CD4-positive, CD25-positive, alpha-beta regulatory T cell (primary cell): ENCODE measurements at regions not wholly inside any gene's neighbourhood (a gene's known extent, or its start where the extent isn't known, plus 50 kb on each side); places are given as distances from the start of the nearest gene placed in this dataset.

Source experiments
- ATAC-seq, 2 donors: fragments of 150-1000 bp; cut with Tn5 transposase; one replicate each; pipeline ENCODE4 v1.10.0; 2021; ENCODE audit warnings: low read depth in 2 of 2, moderate number of reproducible peaks in 2 of 2, moderate library complexity in 1 of 2
- DNase-seq, 3 donors: peaks; one replicate each; pipeline versions ENCODE4 v3.0.0 to v3.0.0-alpha.2; 2012 to 2022; ENCODE audit warnings: mixed read lengths in 1 of 3
- H3K27ac ChIP-seq: one replicate; pipeline ENCODE4 v1.7.0; 2013; ENCODE audit warnings: mild to moderate bottlenecking, low read length; ENCODE audit not compliant: insufficient read depth, poor library complexity, severe bottlenecking
- H3K27me3 ChIP-seq: one replicate; pipeline ENCODE4 v1.7.0; 2013; ENCODE audit warnings: low read length; ENCODE audit not compliant: control insufficient read depth, insufficient read depth
- H3K36me3 ChIP-seq: one replicate; pipeline ENCODE4 v1.7.0; 2013; ENCODE audit warnings: mild to moderate bottlenecking, low read length, moderate library complexity; ENCODE audit not compliant: control insufficient read depth, insufficient read depth
- H3K4me1 ChIP-seq: 2 replicates; pipeline ENCODE4 v1.7.0; 2013; ENCODE audit warnings: mild to moderate bottlenecking, low read length; ENCODE audit not compliant: insufficient read depth, control insufficient read depth, poor library complexity, severe bottlenecking
- H3K4me3 ChIP-seq: one replicate; pipeline ENCODE4 v1.7.0; 2013; ENCODE audit warnings: low read depth, mild to moderate bottlenecking, low read length, moderate library complexity
- H3K9me3 ChIP-seq, 2 experiments: 1 replicate in 1 of 2; 2 replicates in 1 of 2; pipeline ENCODE4 v1.7.0; 2013; ENCODE audit warnings: low read length in 2 of 2, mild to moderate bottlenecking in 1 of 2, moderate library complexity in 1 of 2; ENCODE audit not compliant: control insufficient read depth in 2 of 2
- H3K27ac Mint-ChIP-seq, 3 donors: one replicate each; pipeline ENCODE4 v1.8.0; 2020 to 2022; ENCODE audit warnings: mild to moderate bottlenecking in 3 of 3, mixed read lengths in 3 of 3, moderate library complexity in 2 of 3
- H3K27me3 Mint-ChIP-seq: one replicate; pipeline ENCODE4 v1.8.0; 2022; ENCODE audit warnings: mild to moderate bottlenecking, mixed read lengths
- H3K36me3 Mint-ChIP-seq: one replicate; pipeline ENCODE4 v1.8.0; 2020; ENCODE audit warnings: mixed read lengths
- H3K4me1 Mint-ChIP-seq, 4 donors: one replicate each; pipeline ENCODE4 v1.8.0; 2020 to 2022; ENCODE audit warnings: mixed read lengths in 4 of 4, mild to moderate bottlenecking in 1 of 4
- H3K4me3 Mint-ChIP-seq, 4 donors: one replicate each; pipeline ENCODE4 v1.8.0; 2020 to 2022; ENCODE audit warnings: mild to moderate bottlenecking in 4 of 4, mixed read lengths in 4 of 4, moderate library complexity in 3 of 4
- H3K9me3 Mint-ChIP-seq, 7 donors: one replicate each; pipeline ENCODE4 v1.8.0; 2020 to 2022; ENCODE audit warnings: mixed read lengths in 7 of 7, mild to moderate bottlenecking in 3 of 7, moderate library complexity in 2 of 7

DNA sequence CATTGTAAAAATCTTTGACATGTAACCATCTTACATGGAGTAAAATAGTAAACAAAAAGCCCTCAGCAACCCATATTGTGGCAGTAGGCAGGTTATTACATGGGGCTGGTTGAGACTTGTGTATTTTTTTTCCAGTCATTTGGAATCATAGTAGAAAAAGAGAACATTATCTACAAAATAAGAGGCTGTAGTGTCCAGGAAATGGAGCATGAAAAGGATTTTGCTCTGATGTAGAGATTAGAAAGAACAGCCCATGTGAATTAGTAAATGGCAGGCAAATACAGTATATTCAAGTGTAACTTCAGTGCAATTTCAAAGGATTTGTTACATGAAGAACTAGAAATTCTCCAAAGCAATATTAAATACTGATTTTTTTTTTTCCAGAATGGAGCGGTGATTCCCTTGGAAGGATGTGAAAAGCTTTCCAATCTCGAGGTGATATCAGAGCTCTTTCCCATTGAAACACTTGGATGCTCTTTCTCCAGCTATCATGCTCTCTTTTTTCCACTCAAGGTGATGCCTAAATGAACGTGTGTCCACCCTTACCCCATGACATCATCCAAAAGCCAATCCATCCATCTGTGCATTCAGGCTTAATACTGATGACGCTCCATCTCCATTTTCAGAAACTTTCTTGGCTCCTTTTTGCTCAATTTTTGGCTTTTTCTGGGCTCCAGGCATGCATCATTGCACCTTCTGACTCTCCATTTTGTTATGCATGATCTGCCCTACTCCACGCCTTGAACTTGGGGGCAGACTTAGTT is 1034.7 kb downstream of the TYW1 start:
- Mint-ChIP-seq H3K36me3 (no peaks in the 10 kb centered on the region), H3K4me3 (no peak overlapping the region), H3K27ac (no peak overlapping the region), H3K27me3 (no peaks in the 10 kb centered on the region), H3K9me3 (peaks cover 3 to 23% (median 7%) of the 10 kb centered on the region in 7 donors), H3K4me1 (peaks cover 0 to 4% (median 0%) of the 10 kb centered on the region in 4 donors)
- no peaks in the 10 kb centered on the region for H3K4me1 ChIP-seq
- ATAC-seq (no peak), DNase-seq (no peak)
- no peaks in the 10 kb centered on the region for H3K36me3 ChIP-seq
- peaks cover 2 to 9% of the 10 kb centered on the region in 2 experiments for H3K9me3 ChIP-seq
- H3K4me3 ChIP-seq: no peak overlapping the region
- H3K27ac ChIP-seq: no peak overlapping the region
- no peaks in the 10 kb centered on the region for H3K27me3 ChIP-seq

DNA sequence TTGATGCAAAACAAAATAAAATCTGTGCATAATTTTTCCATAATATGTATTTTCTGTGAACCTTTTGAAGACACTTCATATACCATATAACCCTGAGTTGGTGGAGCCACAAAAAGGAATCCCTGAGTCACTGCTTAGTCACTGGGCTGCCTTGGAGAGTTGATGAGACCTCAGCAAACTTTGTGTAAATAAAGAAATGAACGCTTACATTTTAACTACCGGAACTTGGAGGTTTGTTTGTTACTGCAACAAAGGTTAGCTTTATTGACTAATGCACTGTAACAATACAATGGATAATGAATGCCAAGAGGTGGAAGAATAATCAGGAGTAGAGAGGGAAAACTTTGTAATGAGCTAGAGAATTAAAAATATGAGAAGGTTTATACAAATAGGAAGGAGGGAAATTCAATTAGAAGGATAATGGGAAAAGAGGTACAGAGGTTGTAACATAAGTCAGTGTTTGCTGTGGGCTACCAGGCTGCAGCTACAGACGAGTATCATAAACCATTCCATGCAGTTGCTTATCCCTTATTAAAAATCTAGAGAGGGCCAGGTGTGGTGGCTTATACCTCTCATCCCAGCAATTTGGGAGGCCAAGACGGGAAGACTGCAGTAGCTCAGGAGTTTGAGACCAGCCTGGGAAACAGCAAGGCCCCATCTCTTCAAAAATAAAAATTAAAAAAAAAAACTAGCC is 1042.1 kb downstream of the TYW1 start:
- H3K4me3 Mint-ChIP-seq: no peak overlapping the region
- no peak for ATAC-seq

DNA sequence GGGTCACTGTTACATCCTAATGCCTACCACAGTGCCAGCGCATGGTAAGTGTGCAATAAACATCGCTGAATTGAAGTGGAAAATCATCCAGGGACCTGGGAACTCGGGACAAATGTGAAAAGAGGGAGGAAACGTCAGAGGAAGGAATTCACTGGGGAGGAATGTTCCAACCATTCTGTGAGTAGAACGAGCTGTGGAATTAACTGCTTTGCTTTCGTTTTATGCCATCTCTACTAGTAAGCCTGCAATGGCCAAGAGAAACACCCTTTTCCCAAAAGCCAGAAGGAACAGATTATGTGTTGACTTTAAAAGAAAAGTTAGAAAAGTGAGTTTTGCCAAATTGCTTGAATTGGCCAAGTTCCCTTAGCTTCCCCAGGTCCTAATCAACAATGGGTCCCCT is 1044.9 kb downstream of the TYW1 start:
- no peaks in the 10 kb centered on the region for H3K27me3 Mint-ChIP-seq
- Histone ChIP-seq H3K4me1 (no peaks in the 10 kb centered on the region), H3K27ac (no peak overlapping the region), H3K9me3 (no peaks in the 10 kb centered on the region), H3K27me3 (no peaks in the 10 kb centered on the region), H3K4me3 (no peak overlapping the region), H3K36me3 (no peaks in the 10 kb centered on the region)
- DNase-seq (no peak), ATAC-seq (no peak)
- peak overlapping the region in 1 of 3 donors; percentile 57 for H3K27ac Mint-ChIP-seq
- H3K4me1 Mint-ChIP-seq: no peaks in the 10 kb centered on the region
- no peak overlapping the region for H3K4me3 Mint-ChIP-seq
- no peaks in the 10 kb centered on the region for H3K36me3 Mint-ChIP-seq
- peaks cover 0 to 18% (median 3%) of the 10 kb centered on the region in 7 donors for H3K9me3 Mint-ChIP-seq

More for the DNA sequence above, 1042.1 kb downstream of the TYW1 start:
- no peaks in the 10 kb centered on the region for H3K27me3 Mint-ChIP-seq
- DNase-seq: no peak
- no peaks in the 10 kb centered on the region for H3K27me3 ChIP-seq
- H3K36me3 Mint-ChIP-seq: no peaks in the 10 kb centered on the region
- no peak overlapping the region for H3K27ac ChIP-seq
- no peak overlapping the region for H3K4me3 ChIP-seq
- H3K36me3 ChIP-seq: no peaks in the 10 kb centered on the region
- no peak overlapping the region for H3K27ac Mint-ChIP-seq
- H3K9me3 ChIP-seq: no peaks in the 10 kb centered on the region
- peaks cover under 1 to 18% (median 7%) of the 10 kb centered on the region in 7 donors for H3K9me3 Mint-ChIP-seq
- no peaks in the 10 kb centered on the region for H3K4me1 Mint-ChIP-seq
- H3K4me1 ChIP-seq: no peaks in the 10 kb centered on the region

DNA sequence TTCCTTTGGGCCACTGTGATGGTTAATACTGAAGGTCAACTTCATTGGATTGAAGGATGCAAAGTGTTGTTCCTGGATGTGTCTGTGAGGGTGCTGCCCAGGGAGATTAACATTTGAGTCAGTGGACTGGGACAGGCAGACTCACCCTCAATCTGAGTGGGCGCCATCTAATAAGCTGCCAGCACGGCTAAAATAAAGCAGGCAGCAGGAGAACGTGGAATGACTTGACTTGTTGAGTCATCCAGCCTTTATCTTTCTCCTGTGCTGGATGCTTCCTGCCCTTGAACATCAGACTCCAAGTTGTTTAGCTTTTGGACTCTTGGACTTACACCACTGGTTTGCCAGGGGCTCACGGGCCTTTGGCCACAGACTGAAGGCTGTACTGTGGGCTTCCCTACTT is 1046.9 kb downstream of the TYW1 start:
- no peak overlapping the region for H3K4me3 Mint-ChIP-seq
- Histone ChIP-seq H3K9me3 (no peaks in the 10 kb centered on the region), H3K36me3 (no peaks in the 10 kb centered on the region), H3K4me3 (no peak overlapping the region), H3K27me3 (no peaks in the 10 kb centered on the region), H3K27ac (no peak overlapping the region), H3K4me1 (no peaks in the 10 kb centered on the region)
- ATAC-seq: no peak
- DNase-seq: no peak
- H3K9me3 Mint-ChIP-seq: peaks cover 0 to 11% (median 2%) of the 10 kb centered on the region in 7 donors
- no peaks in the 10 kb centered on the region for H3K27me3 Mint-ChIP-seq
- no peaks in the 10 kb centered on the region for H3K4me1 Mint-ChIP-seq
- H3K27ac Mint-ChIP-seq: no peak overlapping the region
- no peaks in the 10 kb centered on the region for H3K36me3 Mint-ChIP-seq

DNA sequence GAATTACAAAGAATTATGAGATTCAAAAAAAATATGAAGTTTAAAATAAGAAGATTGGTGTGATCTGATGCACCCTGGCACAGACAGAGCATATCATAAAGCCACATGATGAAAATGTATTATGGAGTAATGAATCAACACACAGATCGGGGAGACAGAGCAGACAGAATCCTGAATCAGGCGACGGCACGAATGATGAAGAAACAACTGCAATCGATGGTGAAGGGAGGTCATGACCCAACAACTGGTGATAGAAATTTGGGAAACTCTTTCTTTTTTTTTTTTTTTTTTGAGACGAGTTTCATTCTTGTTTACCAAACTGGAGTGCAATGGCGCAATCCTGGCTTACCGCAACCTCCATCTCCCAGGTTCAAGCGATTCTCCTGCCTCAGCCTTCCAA is 1054.0 kb downstream of the TYW1 start:
- Histone ChIP-seq H3K27me3 (no peaks in the 10 kb centered on the region), H3K27ac (no peak overlapping the region), H3K9me3 (no peaks in the 10 kb centered on the region), H3K4me3 (no peak overlapping the region), H3K36me3 (no peaks in the 10 kb centered on the region), H3K4me1 (no peaks in the 10 kb centered on the region)
- Mint-ChIP-seq H3K4me1 (peaks cover 0 to 2% (median 0%) of the 10 kb centered on the region in 4 donors), H3K27me3 (no peaks in the 10 kb centered on the region), H3K27ac (peak overlapping the region in 1 of 3 donors; percentile 18), H3K36me3 (no peaks in the 10 kb centered on the region), H3K4me3 (no peak overlapping the region), H3K9me3 (peaks cover 0 to 9% (median 2%) of the 10 kb centered on the region in 7 donors)
- DNase-seq: no peak
- ATAC-seq: no peak

DNA sequence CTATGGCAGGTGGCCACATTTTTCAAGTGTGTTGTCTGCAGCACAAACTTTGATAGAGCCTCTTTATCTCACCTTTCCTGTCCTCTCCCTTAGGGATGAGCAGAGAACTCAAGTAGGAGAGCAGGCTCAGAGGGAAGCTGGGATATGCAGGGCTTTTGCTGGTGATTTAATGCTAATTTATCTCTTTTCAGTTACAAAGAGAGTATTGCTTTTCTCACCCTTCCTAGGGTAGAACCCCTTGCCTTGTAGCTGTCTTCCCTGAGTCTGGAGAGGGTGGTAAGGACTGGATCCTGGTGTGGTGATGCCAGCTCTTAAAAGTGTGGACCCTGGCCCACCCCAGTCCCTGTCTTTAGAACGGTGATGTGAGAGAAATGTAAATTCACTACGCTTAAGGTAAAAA is 1061.4 kb downstream of the TYW1 start:
- Histone ChIP-seq H3K4me3 (no peak overlapping the region), H3K27ac (no peak overlapping the region), H3K9me3 (peaks cover 0 to 7% of the 10 kb centered on the region in 2 experiments), H3K4me1 (no peaks in the 10 kb centered on the region), H3K27me3 (no peaks in the 10 kb centered on the region), H3K36me3 (no peaks in the 10 kb centered on the region)
- ATAC-seq: no peak
- Mint-ChIP-seq H3K27ac (no peak overlapping the region), H3K9me3 (peaks cover 0 to 20% (median 4%) of the 10 kb centered on the region in 7 donors), H3K4me3 (no peak overlapping the region), H3K36me3 (no peaks in the 10 kb centered on the region), H3K4me1 (no peaks in the 10 kb centered on the region), H3K27me3 (no peaks in the 10 kb centered on the region)
- no peak for DNase-seq

DNA sequence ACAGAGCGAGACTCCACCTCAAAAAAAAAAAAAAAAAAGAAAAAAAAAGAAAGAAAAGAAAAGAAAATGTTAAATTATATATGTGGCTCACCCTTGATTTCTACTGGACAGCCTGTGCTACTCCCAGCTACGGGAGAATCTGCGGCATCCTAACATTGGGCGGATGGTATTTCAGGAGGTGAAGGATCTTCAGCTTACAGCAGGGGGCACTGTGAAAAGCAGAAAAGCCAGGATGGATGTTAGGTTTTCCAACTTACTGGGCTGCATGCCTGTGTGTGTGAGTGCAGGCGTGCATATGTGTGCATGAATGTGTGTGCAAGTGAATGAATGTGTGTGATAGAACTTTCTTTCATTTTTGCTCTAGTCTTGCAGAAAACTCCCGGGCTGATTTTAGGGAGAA is 1066.5 kb downstream of the TYW1 start:
- Histone ChIP-seq H3K27ac (no peak overlapping the region), H3K4me3 (no peak overlapping the region), H3K36me3 (no peaks in the 10 kb centered on the region), H3K27me3 (no peaks in the 10 kb centered on the region), H3K4me1 (no peaks in the 10 kb centered on the region), H3K9me3 (peaks cover 0 to 7% of the 10 kb centered on the region in 2 experiments)
- Mint-ChIP-seq H3K9me3 (peaks cover 0 to 18% (median 4%) of the 10 kb centered on the region in 7 donors), H3K4me1 (no peaks in the 10 kb centered on the region), H3K36me3 (no peaks in the 10 kb centered on the region), H3K27me3 (peaks cover 4% of the 10 kb centered on the region), H3K4me3 (no peak overlapping the region), H3K27ac (no peak overlapping the region)
- DNase-seq (no peak), ATAC-seq (no peak)
